ENCODE measurements at regions not wholly inside any gene's neighbourhood (a gene's known extent, or its start where the extent isn't known, plus 50 kb on each side); places are given as distances from the start of the nearest gene placed in this dataset.

- Histone ChIP-seq H3K27ac (ENCODE audit: low read depth, low read length) (no peak overlapping the region), H3K4me3 (ENCODE audit: low read length) (no peak overlapping the region), H3K9ac (ENCODE audit: low read length) (no peak overlapping the region), H3K27me3 (ENCODE audit: control insufficient read depth, insufficient read depth, low read length) (no peaks in the 10 kb centered on the region), H3K36me3 (ENCODE audit: control insufficient read depth, insufficient read depth, low read length) (no peaks in the 10 kb centered on the region), H3K4me1 (ENCODE audit: control insufficient read depth, insufficient read depth, low read length) (no peaks in the 10 kb centered on the region)
Measured at GRCh38 chr14:84390010-84390409, 1139.9 kb upstream of the FLRT2 start.

DNA sequence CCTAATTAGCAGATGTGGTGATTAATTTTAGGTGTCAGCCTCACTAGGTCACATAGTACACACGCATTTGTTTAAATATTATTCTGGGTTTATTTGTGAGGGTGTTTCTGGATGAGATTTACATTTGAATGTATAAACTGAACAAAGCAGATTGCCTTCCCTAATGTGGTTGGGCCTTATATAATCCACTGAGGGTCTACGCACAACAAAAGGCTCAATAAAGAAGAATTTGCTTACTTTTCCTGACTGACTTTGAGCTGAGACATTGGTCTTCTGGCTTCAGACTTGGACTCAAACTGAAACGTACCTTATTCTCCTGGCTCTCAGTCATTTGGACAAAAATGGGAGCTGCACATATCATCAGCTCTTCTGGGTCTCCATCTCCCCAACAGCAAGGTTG is 1132.3 kb upstream of the FLRT2 start:
- no peak overlapping the region for H3K4me3 ChIP-seq (ENCODE audit: low read length)
- H3K4me1 ChIP-seq (ENCODE audit: control insufficient read depth, insufficient read depth, low read length): no peaks in the 10 kb centered on the region
- H3K27ac ChIP-seq (ENCODE audit: low read depth, low read length): no peak overlapping the region
- no peaks in the 10 kb centered on the region for H3K27me3 ChIP-seq (ENCODE audit: control insufficient read depth, insufficient read depth, low read length)
- H3K36me3 ChIP-seq (ENCODE audit: control insufficient read depth, insufficient read depth, low read length): no peaks in the 10 kb centered on the region
- no peak overlapping the region for H3K9ac ChIP-seq (ENCODE audit: low read length)

DNA sequence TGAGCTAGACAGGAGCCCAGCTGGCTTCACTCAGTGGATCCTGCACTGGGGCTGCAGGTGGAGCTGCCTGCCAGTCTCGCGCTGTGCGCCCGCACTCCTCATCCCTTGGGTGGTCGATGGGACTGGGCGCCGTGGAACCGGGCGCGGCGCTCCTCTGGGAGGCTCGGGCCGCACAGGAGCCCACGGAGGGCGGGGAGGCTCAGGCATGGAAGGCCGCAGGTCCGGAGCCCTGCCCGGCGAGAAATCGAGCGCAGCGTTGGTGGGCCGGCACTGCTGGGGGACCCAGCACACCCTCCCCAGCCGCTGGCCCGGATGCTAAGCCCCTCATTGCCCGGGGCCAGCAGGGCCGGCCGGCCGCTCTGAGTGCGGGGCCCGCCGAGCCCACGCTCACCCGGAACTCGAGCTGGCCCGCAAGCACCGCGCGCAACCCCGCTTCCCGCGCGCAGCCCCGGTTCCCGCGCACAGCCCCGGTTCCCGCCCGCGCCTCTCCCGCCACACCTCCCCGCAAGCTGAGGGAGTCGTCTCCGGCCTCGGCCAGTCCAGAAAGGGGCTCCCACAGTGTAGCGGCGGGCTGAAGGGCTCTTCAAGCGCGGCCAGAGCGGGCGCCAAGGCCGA is 1130.5 kb upstream of the FLRT2 start:
- Histone ChIP-seq H3K36me3 (ENCODE audit: control insufficient read depth, insufficient read depth, low read length) (no peaks in the 10 kb centered on the region), H3K9ac (ENCODE audit: low read length) (no peak overlapping the region), H3K27ac (ENCODE audit: low read depth, low read length) (no peak overlapping the region), H3K4me1 (ENCODE audit: control insufficient read depth, insufficient read depth, low read length) (no peaks in the 10 kb centered on the region), H3K4me3 (ENCODE audit: low read length) (no peak overlapping the region), H3K27me3 (ENCODE audit: control insufficient read depth, insufficient read depth, low read length) (no peaks in the 10 kb centered on the region)

- Histone ChIP-seq H3K4me1 (ENCODE audit: control insufficient read depth, insufficient read depth, low read length) (no peaks in the 10 kb centered on the region), H3K9ac (ENCODE audit: low read length) (no peak overlapping the region), H3K36me3 (ENCODE audit: control insufficient read depth, insufficient read depth, low read length) (no peaks in the 10 kb centered on the region), H3K27ac (ENCODE audit: low read depth, low read length) (no peak overlapping the region), H3K4me3 (ENCODE audit: low read length) (no peak overlapping the region), H3K27me3 (ENCODE audit: control insufficient read depth, insufficient read depth, low read length) (no peaks in the 10 kb centered on the region)
Measured at GRCh38 chr14:84401631-84402030, 1128.3 kb upstream of the FLRT2 start.

DNA sequence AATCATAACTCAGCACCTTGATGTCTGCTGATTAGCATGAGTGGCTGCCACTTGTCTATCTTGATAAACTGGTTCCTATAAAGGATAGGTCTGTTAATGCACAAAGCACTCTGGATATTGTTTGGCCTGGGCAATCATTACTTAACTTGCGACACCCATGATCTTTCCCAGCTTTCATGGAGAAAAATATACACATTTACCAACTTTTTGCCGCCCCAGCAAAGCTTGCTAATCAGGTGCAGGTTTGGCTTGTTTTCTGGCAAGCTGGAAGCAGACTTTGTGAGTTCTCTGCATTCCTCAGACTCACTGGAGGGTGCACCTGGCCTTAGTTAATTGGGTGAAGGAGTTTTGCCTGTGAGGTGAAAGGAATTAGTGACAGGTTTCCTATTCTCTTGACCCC is 1126.4 kb upstream of the FLRT2 start:
- H3K4me3 ChIP-seq (ENCODE audit: low read length): no peak overlapping the region

DNA sequence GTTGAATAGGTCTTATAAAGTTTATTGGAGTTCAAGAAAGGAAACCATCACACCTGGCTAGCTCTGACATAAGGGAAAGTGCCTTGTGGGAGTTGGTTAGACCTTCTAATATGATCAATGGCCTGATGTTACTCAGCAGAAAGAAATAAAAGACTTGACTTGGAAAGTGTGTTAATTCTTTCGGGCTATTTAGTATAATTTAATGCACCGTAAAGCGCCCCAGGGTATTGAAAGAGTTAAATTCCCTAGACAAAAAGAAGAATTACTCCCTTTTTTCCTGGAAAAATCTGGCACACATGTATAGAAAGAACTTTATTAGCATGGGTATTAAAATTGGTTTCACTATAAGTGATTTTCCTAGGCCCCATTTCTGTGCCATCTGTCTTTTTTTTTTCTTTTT is 1125.7 kb upstream of the FLRT2 start:
- Histone ChIP-seq H3K27ac (ENCODE audit: low read depth, low read length) (no peak overlapping the region), H3K27me3 (ENCODE audit: control insufficient read depth, insufficient read depth, low read length) (no peaks in the 10 kb centered on the region), H3K4me3 (ENCODE audit: low read length) (no peak overlapping the region), H3K4me1 (ENCODE audit: control insufficient read depth, insufficient read depth, low read length) (no peaks in the 10 kb centered on the region), H3K36me3 (ENCODE audit: control insufficient read depth, insufficient read depth, low read length) (no peaks in the 10 kb centered on the region), H3K9ac (ENCODE audit: low read length) (no peak overlapping the region)

More for the DNA sequence above, 1126.4 kb upstream of the FLRT2 start:
- Histone ChIP-seq H3K9ac (ENCODE audit: low read length) (no peak overlapping the region), H3K27me3 (ENCODE audit: control insufficient read depth, insufficient read depth, low read length) (no peaks in the 10 kb centered on the region), H3K4me1 (ENCODE audit: control insufficient read depth, insufficient read depth, low read length) (no peaks in the 10 kb centered on the region), H3K36me3 (ENCODE audit: control insufficient read depth, insufficient read depth, low read length) (no peaks in the 10 kb centered on the region), H3K27ac (ENCODE audit: low read depth, low read length) (no peak overlapping the region)

- H3K27me3 ChIP-seq (ENCODE audit: control insufficient read depth, insufficient read depth, low read length): no peaks in the 10 kb centered on the region
- H3K27ac ChIP-seq (ENCODE audit: low read depth, low read length): no peak overlapping the region
- no peak overlapping the region for H3K4me3 ChIP-seq (ENCODE audit: low read length)
- no peaks in the 10 kb centered on the region for H3K36me3 ChIP-seq (ENCODE audit: control insufficient read depth, insufficient read depth, low read length)
- no peaks in the 10 kb centered on the region for H3K4me1 ChIP-seq (ENCODE audit: control insufficient read depth, insufficient read depth, low read length)
- H3K9ac ChIP-seq (ENCODE audit: low read length): no peak overlapping the region
Measured at GRCh38 chr14:84409435-84409834, 1120.5 kb upstream of the FLRT2 start.

GRCh38 chr14:84410344-84410743 is 1119.6 kb upstream of the FLRT2 start:
- H3K27ac ChIP-seq (ENCODE audit: low read depth, low read length): no peak overlapping the region
- no peak overlapping the region for H3K9ac ChIP-seq (ENCODE audit: low read length)
- H3K36me3 ChIP-seq (ENCODE audit: control insufficient read depth, insufficient read depth, low read length): no peaks in the 10 kb centered on the region
- H3K4me1 ChIP-seq (ENCODE audit: control insufficient read depth, insufficient read depth, low read length): no peaks in the 10 kb centered on the region
- H3K4me3 ChIP-seq (ENCODE audit: low read length): no peak overlapping the region
- H3K27me3 ChIP-seq (ENCODE audit: control insufficient read depth, insufficient read depth, low read length): no peaks in the 10 kb centered on the region

- Histone ChIP-seq H3K36me3 (ENCODE audit: control insufficient read depth, insufficient read depth, low read length) (no peaks in the 10 kb centered on the region), H3K27me3 (ENCODE audit: control insufficient read depth, insufficient read depth, low read length) (no peaks in the 10 kb centered on the region), H3K4me3 (ENCODE audit: low read length) (no peak overlapping the region), H3K4me1 (ENCODE audit: control insufficient read depth, insufficient read depth, low read length) (no peaks in the 10 kb centered on the region), H3K27ac (ENCODE audit: low read depth, low read length) (no peak overlapping the region), H3K9ac (ENCODE audit: low read length) (no peak overlapping the region)
Measured at GRCh38 chr14:84420221-84420620, 1109.7 kb upstream of the FLRT2 start.

DNA sequence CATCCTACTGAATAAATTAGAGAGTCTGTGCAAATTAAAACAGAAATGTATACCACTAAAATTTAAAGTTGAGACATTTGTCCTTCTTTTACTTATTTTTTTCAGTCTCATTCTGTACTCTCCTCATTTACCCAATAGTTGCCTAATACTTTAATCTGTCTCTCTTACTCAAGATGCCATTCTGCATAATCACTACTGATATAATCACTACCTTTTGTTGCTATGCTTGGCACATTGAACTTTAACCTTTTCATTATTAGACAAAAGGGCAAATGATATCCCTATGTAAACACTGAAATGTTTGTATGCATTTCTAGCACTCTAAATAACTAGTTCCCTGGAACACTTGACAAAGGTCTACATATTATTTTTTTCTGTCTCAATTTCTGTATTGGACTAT is 1108.3 kb upstream of the FLRT2 start:
- Histone ChIP-seq H3K4me3 (ENCODE audit: low read length) (no peak overlapping the region), H3K4me1 (ENCODE audit: control insufficient read depth, insufficient read depth, low read length) (no peaks in the 10 kb centered on the region), H3K9ac (ENCODE audit: low read length) (no peak overlapping the region), H3K36me3 (ENCODE audit: control insufficient read depth, insufficient read depth, low read length) (no peaks in the 10 kb centered on the region), H3K27ac (ENCODE audit: low read depth, low read length) (no peak overlapping the region), H3K27me3 (ENCODE audit: control insufficient read depth, insufficient read depth, low read length) (no peaks in the 10 kb centered on the region)

DNA sequence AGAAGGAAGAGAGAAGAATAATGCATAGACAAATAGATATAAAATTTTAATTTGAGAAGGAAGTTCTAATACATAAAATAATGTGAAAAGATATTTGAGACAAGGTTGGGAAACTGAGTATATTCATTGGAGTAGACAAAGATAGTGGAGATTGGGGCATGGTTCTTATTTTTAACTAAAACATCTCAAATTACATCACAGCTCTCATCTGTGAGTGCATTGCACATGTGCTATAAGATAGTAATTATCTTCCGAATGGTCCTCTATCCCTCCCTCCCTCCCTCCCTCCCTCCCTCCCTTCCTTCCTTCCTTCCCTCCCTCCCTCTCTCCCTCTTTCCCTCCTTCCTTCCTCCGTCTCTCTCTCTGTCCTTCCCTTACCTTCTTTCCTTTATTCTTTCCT is 1104.0 kb upstream of the FLRT2 start:
- H3K36me3 ChIP-seq (ENCODE audit: control insufficient read depth, insufficient read depth, low read length): no peaks in the 10 kb centered on the region
- H3K27ac ChIP-seq (ENCODE audit: low read depth, low read length): no peak overlapping the region
- H3K27me3 ChIP-seq (ENCODE audit: control insufficient read depth, insufficient read depth, low read length): no peaks in the 10 kb centered on the region
- H3K9ac ChIP-seq (ENCODE audit: low read length): no peak overlapping the region
- no peak overlapping the region for H3K4me3 ChIP-seq (ENCODE audit: low read length)
- no peaks in the 10 kb centered on the region for H3K4me1 ChIP-seq (ENCODE audit: control insufficient read depth, insufficient read depth, low read length)

DNA sequence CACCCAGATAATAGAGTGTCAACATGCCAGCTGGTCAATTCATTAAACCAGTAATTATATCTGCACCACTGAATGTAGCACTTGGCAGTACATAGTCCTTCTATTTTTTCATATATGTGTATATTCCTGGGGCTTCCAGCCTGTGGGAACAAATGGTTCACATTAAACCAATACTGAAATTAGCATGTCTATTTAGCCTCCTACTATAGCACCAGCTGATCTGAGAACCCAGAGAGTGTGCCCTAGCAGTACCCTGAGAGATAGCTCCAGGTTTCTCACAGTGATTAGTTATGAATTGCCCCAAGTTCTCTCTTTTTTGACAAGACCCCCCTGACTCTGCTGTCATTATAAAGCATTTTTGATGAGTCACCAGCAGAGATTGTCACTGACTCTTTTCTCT is 1097.3 kb upstream of the FLRT2 start:
- no peak overlapping the region for H3K4me3 ChIP-seq (ENCODE audit: low read length)
- no peak overlapping the region for H3K27ac ChIP-seq (ENCODE audit: low read depth, low read length)
- H3K36me3 ChIP-seq (ENCODE audit: control insufficient read depth, insufficient read depth, low read length): no peaks in the 10 kb centered on the region
- H3K27me3 ChIP-seq (ENCODE audit: control insufficient read depth, insufficient read depth, low read length): no peaks in the 10 kb centered on the region
- no peaks in the 10 kb centered on the region for H3K4me1 ChIP-seq (ENCODE audit: control insufficient read depth, insufficient read depth, low read length)
- H3K9ac ChIP-seq (ENCODE audit: low read length): no peak overlapping the region

DNA sequence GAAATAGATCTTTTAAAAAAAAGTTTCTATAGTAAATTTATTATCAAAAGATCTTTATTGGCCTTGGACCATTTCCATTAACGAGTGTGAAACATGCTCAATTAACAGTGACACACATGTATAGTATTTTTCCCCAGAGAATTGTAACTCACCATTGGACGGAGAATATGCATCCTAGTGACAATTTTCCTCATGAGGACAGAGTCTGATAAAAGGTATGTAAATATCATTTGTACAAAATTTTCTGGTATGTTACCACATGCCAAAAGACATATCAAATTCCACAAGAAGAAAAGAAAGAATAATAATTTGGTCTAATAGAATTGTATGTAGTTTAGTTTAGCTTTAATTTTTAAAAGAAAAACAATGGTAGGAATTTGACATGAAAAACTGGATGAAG is 1096.0 kb upstream of the FLRT2 start:
- Histone ChIP-seq H3K27me3 (ENCODE audit: control insufficient read depth, insufficient read depth, low read length) (no peaks in the 10 kb centered on the region), H3K27ac (ENCODE audit: low read depth, low read length) (no peak overlapping the region), H3K36me3 (ENCODE audit: control insufficient read depth, insufficient read depth, low read length) (no peaks in the 10 kb centered on the region), H3K4me3 (ENCODE audit: low read length) (no peak overlapping the region), H3K4me1 (ENCODE audit: control insufficient read depth, insufficient read depth, low read length) (no peaks in the 10 kb centered on the region), H3K9ac (ENCODE audit: low read length) (no peak overlapping the region)

All from rectal smooth muscle tissue (tissue), 1 donor.